ENCODE measurements at regions not wholly inside any gene's neighbourhood (a gene's known extent, or its start where the extent isn't known, plus 50 kb on each side); places are given as distances from the start of the nearest gene placed in this dataset.

DNA sequence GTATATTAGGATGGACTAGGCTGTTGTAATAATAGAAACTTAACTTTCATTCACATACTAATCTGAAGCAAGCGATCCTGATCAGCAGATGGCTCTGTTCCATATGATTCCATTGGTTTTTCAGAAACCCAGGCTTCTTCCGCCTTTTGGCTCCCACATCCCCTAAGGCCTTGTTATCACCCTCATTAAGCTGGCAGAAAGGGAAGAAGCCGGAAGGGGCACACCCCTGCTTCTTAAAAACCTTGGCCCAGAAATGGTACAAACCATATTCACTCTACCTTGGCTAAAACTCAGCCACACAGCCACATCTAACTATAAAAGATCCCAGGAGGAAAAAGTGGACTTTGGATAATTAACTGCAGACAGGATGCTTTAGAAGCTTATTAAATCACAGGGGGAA, 329.2 kb downstream of the PCNX1 start (continued):
- TF ChIP-seq, protein P1, sequence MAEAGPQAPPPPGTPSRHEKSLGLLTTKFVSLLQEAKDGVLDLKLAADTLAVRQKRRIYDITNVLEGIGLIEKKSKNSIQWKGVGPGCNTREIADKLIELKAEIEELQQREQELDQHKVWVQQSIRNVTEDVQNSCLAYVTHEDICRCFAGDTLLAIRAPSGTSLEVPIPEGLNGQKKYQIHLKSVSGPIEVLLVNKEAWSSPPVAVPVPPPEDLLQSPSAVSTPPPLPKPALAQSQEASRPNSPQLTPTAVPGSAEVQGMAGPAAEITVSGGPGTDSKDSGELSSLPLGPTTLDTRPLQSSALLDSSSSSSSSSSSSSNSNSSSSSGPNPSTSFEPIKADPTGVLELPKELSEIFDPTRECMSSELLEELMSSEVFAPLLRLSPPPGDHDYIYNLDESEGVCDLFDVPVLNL (CRISPR knock-in tag; IDR thresholded peaks at IDR 0.05; ENCODE audit: low read depth) = no peak

DNA sequence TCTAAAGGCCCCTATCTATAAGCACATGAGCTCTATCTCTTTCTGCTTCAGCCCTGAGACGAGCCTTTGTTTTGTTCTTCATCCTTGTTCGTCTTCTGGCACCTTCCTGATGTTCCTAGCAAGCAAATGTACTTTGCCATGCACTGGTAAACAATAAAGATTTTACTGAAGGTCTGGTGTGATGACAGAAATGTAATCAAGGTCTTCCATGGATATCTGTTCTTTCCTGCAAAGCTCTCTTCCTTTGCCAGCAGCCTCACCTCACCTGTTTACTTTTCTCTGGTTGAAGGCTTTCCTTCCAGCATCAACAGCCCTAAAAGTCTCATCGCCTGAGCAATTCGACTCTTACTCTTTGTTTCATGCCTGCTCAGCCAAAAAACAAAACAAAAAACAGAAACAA, 330.3 kb downstream of the PCNX1 start:
- H4K20me1 ChIP-seq (replicated peaks; ENCODE audit: control insufficient read depth, insufficient read depth, low read length) = no peaks in the 10 kb centered on the region
- FAIRE-seq (no peak), DNase-seq (ENCODE audit: extremely low read depth in 1 of 4, low spot score in 3 of 4) (no peak), ATAC-seq (no peak)
- ChIA-PET CTCF (ENCODE audit: low intra/inter-chr PET ratio) (no interaction called here), POLR2A (interaction anchor here (0.5 kb wide), 1 partner anchor 43 kb away, joined by 3 read pairs; no protein-coding TSS in a partner anchor)
- no TSS peak for BruUV-seq (replicated peaks)
- H3K27me3 ChIP-seq (ENCODE audit: control insufficient read depth in 2 of 2, insufficient read depth in 2 of 2, low read length in 2 of 2) = no peaks in the 10 kb centered on the region; a peak in 1 of 5 replicates
- H3K9me3 ChIP-seq (replicated peaks; ENCODE audit: control insufficient read depth, insufficient read depth, low read depth, low read length) = no peaks in the 10 kb centered on the region
- TF ChIP-seq, protein P2, sequence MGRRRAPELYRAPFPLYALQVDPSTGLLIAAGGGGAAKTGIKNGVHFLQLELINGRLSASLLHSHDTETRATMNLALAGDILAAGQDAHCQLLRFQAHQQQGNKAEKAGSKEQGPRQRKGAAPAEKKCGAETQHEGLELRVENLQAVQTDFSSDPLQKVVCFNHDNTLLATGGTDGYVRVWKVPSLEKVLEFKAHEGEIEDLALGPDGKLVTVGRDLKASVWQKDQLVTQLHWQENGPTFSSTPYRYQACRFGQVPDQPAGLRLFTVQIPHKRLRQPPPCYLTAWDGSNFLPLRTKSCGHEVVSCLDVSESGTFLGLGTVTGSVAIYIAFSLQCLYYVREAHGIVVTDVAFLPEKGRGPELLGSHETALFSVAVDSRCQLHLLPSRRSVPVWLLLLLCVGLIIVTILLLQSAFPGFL (CRISPR knock-in tag; IDR thresholded peaks at IDR 0.05) = no peak
- TF ChIP-seq ZNF197 (CRISPR knock-in tag; IDR thresholded peaks at IDR 0.05; ENCODE audit: low read depth) (no peak), ZNF124 (CRISPR knock-in tag; IDR thresholded peaks at IDR 0.05) (no peak), TOE1 (IDR thresholded peaks at IDR 0.05; ENCODE audit: borderline replicate concordance) (no peak), TOE1 (CRISPR knock-in tag; IDR thresholded peaks at IDR 0.05; ENCODE audit: borderline replicate concordance, low read depth) (no peak), ZNF140 (CRISPR knock-in tag; IDR thresholded peaks at IDR 0.05) (no peak), TFAM (CRISPR knock-in tag; conservative IDR thresholded peaks at IDR 0.05) (no peak), HNRNPL (IDR thresholded peaks at IDR 0.05; ENCODE audit: low read depth, low read length) (no peak)
- TF ChIP-seq, protein P3, sequence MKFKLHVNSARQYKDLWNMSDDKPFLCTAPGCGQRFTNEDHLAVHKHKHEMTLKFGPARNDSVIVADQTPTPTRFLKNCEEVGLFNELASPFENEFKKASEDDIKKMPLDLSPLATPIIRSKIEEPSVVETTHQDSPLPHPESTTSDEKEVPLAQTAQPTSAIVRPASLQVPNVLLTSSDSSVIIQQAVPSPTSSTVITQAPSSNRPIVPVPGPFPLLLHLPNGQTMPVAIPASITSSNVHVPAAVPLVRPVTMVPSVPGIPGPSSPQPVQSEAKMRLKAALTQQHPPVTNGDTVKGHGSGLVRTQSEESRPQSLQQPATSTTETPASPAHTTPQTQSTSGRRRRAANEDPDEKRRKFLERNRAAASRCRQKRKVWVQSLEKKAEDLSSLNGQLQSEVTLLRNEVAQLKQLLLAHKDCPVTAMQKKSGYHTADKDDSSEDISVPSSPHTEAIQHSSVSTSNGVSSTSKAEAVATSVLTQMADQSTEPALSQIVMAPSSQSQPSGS (CRISPR knock-in tag; IDR thresholded peaks at IDR 0.05) = no peak
- TF ChIP-seq, protein P4, sequence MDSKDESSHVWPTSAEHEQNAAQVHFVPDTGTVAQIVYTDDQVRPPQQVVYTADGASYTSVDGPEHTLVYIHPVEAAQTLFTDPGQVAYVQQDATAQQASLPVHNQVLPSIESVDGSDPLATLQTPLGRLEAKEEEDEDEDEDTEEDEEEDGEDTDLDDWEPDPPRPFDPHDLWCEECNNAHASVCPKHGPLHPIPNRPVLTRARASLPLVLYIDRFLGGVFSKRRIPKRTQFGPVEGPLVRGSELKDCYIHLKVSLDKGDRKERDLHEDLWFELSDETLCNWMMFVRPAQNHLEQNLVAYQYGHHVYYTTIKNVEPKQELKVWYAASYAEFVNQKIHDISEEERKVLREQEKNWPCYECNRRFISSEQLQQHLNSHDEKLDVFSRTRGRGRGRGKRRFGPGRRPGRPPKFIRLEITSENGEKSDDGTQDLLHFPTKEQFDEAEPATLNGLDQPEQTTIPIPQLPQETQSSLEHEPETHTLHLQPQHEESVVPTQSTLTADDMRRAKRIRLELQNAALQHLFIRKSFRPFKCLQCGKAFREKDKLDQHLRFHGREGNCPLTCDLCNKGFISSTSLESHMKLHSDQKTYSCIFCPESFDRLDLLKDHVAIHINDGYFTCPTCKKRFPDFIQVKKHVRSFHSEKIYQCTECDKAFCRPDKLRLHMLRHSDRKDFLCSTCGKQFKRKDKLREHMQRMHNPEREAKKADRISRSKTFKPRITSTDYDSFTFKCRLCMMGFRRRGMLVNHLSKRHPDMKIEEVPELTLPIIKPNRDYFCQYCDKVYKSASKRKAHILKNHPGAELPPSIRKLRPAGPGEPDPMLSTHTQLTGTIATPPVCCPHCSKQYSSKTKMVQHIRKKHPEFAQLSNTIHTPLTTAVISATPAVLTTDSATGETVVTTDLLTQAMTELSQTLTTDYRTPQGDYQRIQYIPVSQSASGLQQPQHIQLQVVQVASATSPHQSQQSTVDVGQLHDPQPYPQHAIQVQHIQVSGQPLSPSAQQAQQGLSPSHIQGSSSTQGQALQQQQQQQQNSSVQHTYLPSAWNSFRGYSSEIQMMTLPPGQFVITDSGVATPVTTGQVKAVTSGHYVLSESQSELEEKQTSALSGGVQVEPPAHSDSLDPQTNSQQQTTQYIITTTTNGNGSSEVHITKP (IDR thresholded peaks at IDR 0.05; ENCODE audit: partially characterized antibody) = no peak
- H3K4me2 ChIP-seq (ENCODE audit: insufficient read depth, low read length) = no peak overlapping the region
- H3K9me1 ChIP-seq (ENCODE audit: control insufficient read depth, insufficient read depth, low read length) = no peaks in the 10 kb centered on the region
- in situ Hi-C loops (cut with MboI) = no loop called here
- 6% methylated on average over 4 of the region's 4 CpGs for WGBS (ENCODE audit: insufficient coverage, low coverage, missing lambda C conversion rate)
- no peak overlapping the region for H2AFZ ChIP-seq (ENCODE audit: low read depth, low read length)
- H3K27ac ChIP-seq (ENCODE audit: extremely low read depth, low read depth, low read length) = no peak overlapping the region
- no peak overlapping the region for H3K9ac ChIP-seq (ENCODE audit: insufficient read depth in 1 of 2, low read depth in 2 of 2, low read length in 2 of 2)
- intact Hi-C loops (cut with micrococcal nuclease) = no loop called here
- peaks cover 0 to 2% of the 10 kb centered on the region in 2 experiments; a peak in 1 of 5 replicates for H3K4me1 ChIP-seq (replicated peaks in 1 of 2; ENCODE audit: control insufficient read depth in 2 of 2, insufficient read depth in 2 of 2, low read length in 2 of 2)
- no peak overlapping the region for H3K4me3 ChIP-seq
- no peaks in the 10 kb centered on the region for H3K36me3 ChIP-seq (ENCODE audit: control insufficient read depth, insufficient read depth, low read length)
- H3K79me2 ChIP-seq (ENCODE audit: control insufficient read depth, insufficient read depth, low read length) = no peaks in the 10 kb centered on the region

Measured in K562 (cell line).